ENCODE measurements at regions not wholly inside any gene's neighbourhood (a gene's known extent, or its start where the extent isn't known, plus 50 kb on each side); places are given as distances from the start of the nearest gene placed in this dataset.

- H3K27me3 ChIP-seq (replicated peaks; ENCODE audit: insufficient read depth, low read length): no peaks in the 10 kb centered on the region
- H4K20me1 ChIP-seq (ENCODE audit: insufficient read depth, low read length): no peaks in the 10 kb centered on the region
- no peak overlapping the region for H3K4me3 ChIP-seq (ENCODE audit: low read length)
- H3K9me2 ChIP-seq (replicated peaks; ENCODE audit: insufficient read depth, low read length): no peaks in the 10 kb centered on the region
- no peaks in the 10 kb centered on the region for H3K4me1 ChIP-seq (ENCODE audit: low read length)
- no peak overlapping the region for H3K27ac ChIP-seq (ENCODE audit: low read length)
- H3K9ac ChIP-seq (ENCODE audit: low read length): no peak overlapping the region
- H3K36me3 ChIP-seq (replicated peaks; ENCODE audit: insufficient read depth, low read length): no peaks in the 10 kb centered on the region
- H3K79me2 ChIP-seq (ENCODE audit: low read length): no peaks in the 10 kb centered on the region
- H2AFZ ChIP-seq (ENCODE audit: low read length): no peak overlapping the region
- no peak for DNase-seq
- H3K4me2 ChIP-seq (ENCODE audit: low read depth, low read length): no peak overlapping the region
- H3F3A ChIP-seq (ENCODE audit: insufficient read depth, low read length): no peaks in the 10 kb centered on the region
- TF ChIP-seq EZH2 (optimal IDR thresholded peaks at IDR 0.05; ENCODE audit: low read depth, low read length) (no peak), EZH2phosphoT487 (IDR thresholded peaks at IDR 0.05; ENCODE audit: low read length) (no peak)
- TF ChIP-seq, protein P1, sequence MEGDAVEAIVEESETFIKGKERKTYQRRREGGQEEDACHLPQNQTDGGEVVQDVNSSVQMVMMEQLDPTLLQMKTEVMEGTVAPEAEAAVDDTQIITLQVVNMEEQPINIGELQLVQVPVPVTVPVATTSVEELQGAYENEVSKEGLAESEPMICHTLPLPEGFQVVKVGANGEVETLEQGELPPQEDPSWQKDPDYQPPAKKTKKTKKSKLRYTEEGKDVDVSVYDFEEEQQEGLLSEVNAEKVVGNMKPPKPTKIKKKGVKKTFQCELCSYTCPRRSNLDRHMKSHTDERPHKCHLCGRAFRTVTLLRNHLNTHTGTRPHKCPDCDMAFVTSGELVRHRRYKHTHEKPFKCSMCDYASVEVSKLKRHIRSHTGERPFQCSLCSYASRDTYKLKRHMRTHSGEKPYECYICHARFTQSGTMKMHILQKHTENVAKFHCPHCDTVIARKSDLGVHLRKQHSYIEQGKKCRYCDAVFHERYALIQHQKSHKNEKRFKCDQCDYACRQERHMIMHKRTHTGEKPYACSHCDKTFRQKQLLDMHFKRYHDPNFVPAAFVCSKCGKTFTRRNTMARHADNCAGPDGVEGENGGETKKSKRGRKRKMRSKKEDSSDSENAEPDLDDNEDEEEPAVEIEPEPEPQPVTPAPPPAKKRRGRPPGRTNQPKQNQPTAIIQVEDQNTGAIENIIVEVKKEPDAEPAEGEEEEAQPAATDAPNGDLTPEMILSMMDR (IDR thresholded peaks at IDR 0.05; ENCODE audit: low read length): no peak
- no peaks in the 10 kb centered on the region for H3K9me3 ChIP-seq (replicated peaks; ENCODE audit: insufficient read depth, low read length)
Observed at GRCh38 chr13:76637641-76638141, 248.5 kb downstream of the KCTD12 start.

DNA sequence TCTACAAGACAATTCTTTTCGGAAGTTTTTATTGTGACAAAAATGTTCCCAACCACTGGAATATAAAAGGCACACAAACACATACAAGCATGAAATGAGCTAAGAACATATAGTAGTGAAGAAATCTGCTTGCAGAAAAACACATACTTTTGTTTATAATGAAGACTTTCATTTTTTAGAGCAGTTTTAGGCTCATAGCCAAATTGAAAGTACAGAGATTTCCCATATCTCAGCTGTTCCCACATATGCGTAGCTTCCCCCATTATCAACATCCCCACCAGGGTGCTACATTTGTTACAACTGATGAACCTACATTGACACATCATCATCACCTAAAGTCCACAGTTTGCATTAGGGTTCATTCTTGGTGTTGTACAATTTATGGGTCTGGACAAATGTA is 249.4 kb downstream of the KCTD12 start:
- Histone ChIP-seq H3K9me2 (replicated peaks; ENCODE audit: insufficient read depth, low read length) (no peaks in the 10 kb centered on the region), H3K27ac (ENCODE audit: low read length) (no peak overlapping the region), H3F3A (ENCODE audit: insufficient read depth, low read length) (no peaks in the 10 kb centered on the region), H3K9ac (ENCODE audit: low read length) (no peak overlapping the region), H3K27me3 (replicated peaks; ENCODE audit: insufficient read depth, low read length) (no peaks in the 10 kb centered on the region), H3K4me3 (ENCODE audit: low read length) (no peak overlapping the region), H3K4me1 (ENCODE audit: low read length) (no peaks in the 10 kb centered on the region), H2AFZ (ENCODE audit: low read length) (no peak overlapping the region), H3K4me2 (ENCODE audit: low read depth, low read length) (no peak overlapping the region), H3K79me2 (ENCODE audit: low read length) (no peaks in the 10 kb centered on the region), H3K36me3 (replicated peaks; ENCODE audit: insufficient read depth, low read length) (no peaks in the 10 kb centered on the region), H3K9me3 (replicated peaks; ENCODE audit: insufficient read depth, low read length) (no peaks in the 10 kb centered on the region), H4K20me1 (ENCODE audit: insufficient read depth, low read length) (no peaks in the 10 kb centered on the region)
- TF ChIP-seq EZH2 (optimal IDR thresholded peaks at IDR 0.05; ENCODE audit: low read depth, low read length): no peak
- TF ChIP-seq, protein P1 (IDR thresholded peaks at IDR 0.05; ENCODE audit: low read length): no peak
- TF ChIP-seq EZH2phosphoT487 (IDR thresholded peaks at IDR 0.05; ENCODE audit: low read length): no peak
- DNase-seq: no peak

DNA sequence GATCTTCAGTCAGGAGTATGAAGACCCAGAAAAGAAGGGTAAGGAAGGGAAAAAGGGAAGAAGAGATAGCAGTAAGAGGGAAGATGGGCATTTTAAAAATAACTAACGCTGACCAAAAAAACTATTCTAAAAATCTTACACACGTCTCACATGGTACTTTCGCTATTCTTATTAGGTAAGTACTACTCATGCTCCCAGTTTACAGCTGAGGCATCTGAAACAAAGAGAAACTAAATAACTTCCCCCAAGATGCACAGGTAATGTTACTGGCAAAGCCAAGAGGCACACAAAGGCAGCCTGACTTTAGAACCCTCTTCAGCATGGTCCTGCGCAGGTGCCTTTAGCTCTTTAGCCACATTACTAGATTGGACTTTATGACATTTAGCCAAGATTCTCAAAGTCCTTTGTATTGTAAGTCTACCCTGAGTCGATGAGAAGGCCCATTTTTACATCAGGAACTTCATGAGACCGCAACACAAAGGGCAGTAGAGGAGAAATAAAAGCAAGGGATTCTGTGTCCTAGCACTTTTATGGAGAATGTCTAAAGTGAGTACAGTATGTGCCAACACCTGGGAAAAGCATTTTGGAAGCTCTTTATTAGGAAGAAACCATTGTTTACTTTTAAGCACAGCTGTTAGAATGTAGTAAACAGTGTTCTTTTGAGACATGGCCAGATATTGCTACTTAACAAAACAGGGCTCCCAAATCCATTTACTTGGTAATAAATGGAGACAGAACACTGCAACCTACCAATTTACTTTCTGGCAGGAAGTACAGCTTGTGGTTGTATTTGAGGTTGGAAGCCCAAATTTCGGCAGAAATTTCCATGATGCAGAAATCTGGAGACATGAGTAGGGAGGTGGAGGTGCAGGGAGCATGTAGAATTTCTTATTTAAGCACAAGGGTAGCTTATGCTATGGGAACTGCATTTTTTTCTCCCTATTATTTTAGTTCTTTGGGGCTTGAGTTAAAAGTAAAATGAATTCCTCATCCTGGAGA is 250.7 kb downstream of the KCTD12 start:
- no peaks in the 10 kb centered on the region for H3K9me3 ChIP-seq (replicated peaks; ENCODE audit: insufficient read depth, low read length)
- DNase-seq: no peak
- H3K4me3 ChIP-seq (ENCODE audit: low read length): no peak overlapping the region
- H3K27ac ChIP-seq (ENCODE audit: low read length): no peak overlapping the region
- no peak overlapping the region for H3K9ac ChIP-seq (ENCODE audit: low read length)
- H3K9me2 ChIP-seq (replicated peaks; ENCODE audit: insufficient read depth, low read length): no peaks in the 10 kb centered on the region
- H3K36me3 ChIP-seq (replicated peaks; ENCODE audit: insufficient read depth, low read length): no peaks in the 10 kb centered on the region
- TF ChIP-seq EZH2phosphoT487 (IDR thresholded peaks at IDR 0.05; ENCODE audit: low read length) (no peak), EZH2 (optimal IDR thresholded peaks at IDR 0.05; ENCODE audit: low read depth, low read length) (no peak)
- TF ChIP-seq, protein P1 (IDR thresholded peaks at IDR 0.05; ENCODE audit: low read length): no peak
- H3K79me2 ChIP-seq (ENCODE audit: low read length): no peaks in the 10 kb centered on the region
- no peak overlapping the region for H2AFZ ChIP-seq (ENCODE audit: low read length)
- H3K27me3 ChIP-seq (replicated peaks; ENCODE audit: insufficient read depth, low read length): no peaks in the 10 kb centered on the region
- H3F3A ChIP-seq (ENCODE audit: insufficient read depth, low read length): no peaks in the 10 kb centered on the region
- no peaks in the 10 kb centered on the region for H4K20me1 ChIP-seq (ENCODE audit: insufficient read depth, low read length)
- no peak overlapping the region for H3K4me2 ChIP-seq (ENCODE audit: low read depth, low read length)
- H3K4me1 ChIP-seq (ENCODE audit: low read length): no peaks in the 10 kb centered on the region

Data from MM.1S (cell line).